ENCODE measurements at regions not wholly inside any gene's neighbourhood (a gene's known extent, or its start where the extent isn't known, plus 50 kb on each side); places are given as distances from the start of the nearest gene placed in this dataset.

GRCh38 chr15:38896647-38897046 lies 332.0 kb upstream of the RASGRP1 start:
- Mint-ChIP-seq H3K36me3 (ENCODE audit: low read depth) (no peaks in the 10 kb centered on the region), H3K27ac (no peak overlapping the region), H3K27me3 (ENCODE audit: low read depth) (peaks cover 6% of the 10 kb centered on the region), H3K4me3 (no peak overlapping the region), H3K4me1 (ENCODE audit: low read depth) (no peaks in the 10 kb centered on the region), H3K9me3 (ENCODE audit: insufficient read depth) (no peaks in the 10 kb centered on the region)
- POLR2A ChIA-PET = no interaction called here
- CTCF ChIA-PET = interaction anchor here (1.1 kb wide), 1 partner anchor 128 kb away, joined by 3 read pairs; no protein-coding TSS in a partner anchor
- DNase-seq = no peak
- no peak for ATAC-seq

- H3K27ac Mint-ChIP-seq = no peak overlapping the region
- peaks cover 2% of the 10 kb centered on the region for H3K27me3 Mint-ChIP-seq (ENCODE audit: low read depth)
- H3K36me3 Mint-ChIP-seq (ENCODE audit: low read depth) = no peaks in the 10 kb centered on the region
- H3K4me1 Mint-ChIP-seq (ENCODE audit: low read depth) = no peaks in the 10 kb centered on the region
- H3K9me3 Mint-ChIP-seq (ENCODE audit: insufficient read depth) = no peaks in the 10 kb centered on the region
- ChIA-PET CTCF (no interaction called here), POLR2A (no interaction called here)
- DNase-seq (no peak), ATAC-seq (no peak)
- no peak overlapping the region for H3K4me3 Mint-ChIP-seq
These were observed 332.9 kb upstream of the RASGRP1 start for GRCh38 chr15:38897551-38897950.

- POLR2A ChIA-PET = interaction anchor here (0.6 kb wide), 1 partner anchor 99 kb away, joined by 3 read pairs; no protein-coding TSS in a partner anchor
- CTCF ChIA-PET = no interaction called here
- Mint-ChIP-seq H3K9me3 (ENCODE audit: insufficient read depth) (no peaks in the 10 kb centered on the region), H3K27ac (no peak overlapping the region), H3K36me3 (ENCODE audit: low read depth) (no peaks in the 10 kb centered on the region), H3K27me3 (ENCODE audit: low read depth) (peaks cover 2% of the 10 kb centered on the region), H3K4me3 (no peak overlapping the region), H3K4me1 (ENCODE audit: low read depth) (no peaks in the 10 kb centered on the region)
- DNase-seq (no peak), ATAC-seq (no peak)
These were observed 333.6 kb upstream of the RASGRP1 start for GRCh38 chr15:38898236-38898635.

- no peak overlapping the region for H3K27ac Mint-ChIP-seq
- ATAC-seq (no peak), DNase-seq (no peak)
- H3K4me3 Mint-ChIP-seq = no peak overlapping the region
- H3K9me3 Mint-ChIP-seq (ENCODE audit: insufficient read depth) = no peaks in the 10 kb centered on the region
- H3K36me3 Mint-ChIP-seq (ENCODE audit: low read depth) = no peaks in the 10 kb centered on the region
- no peaks in the 10 kb centered on the region for H3K4me1 Mint-ChIP-seq (ENCODE audit: low read depth)
- CTCF ChIA-PET = no interaction called here
- POLR2A ChIA-PET = no interaction called here
- H3K27me3 Mint-ChIP-seq (ENCODE audit: low read depth) = peaks cover 2% of the 10 kb centered on the region
These were observed 334.7 kb upstream of the RASGRP1 start for GRCh38 chr15:38899300-38899699.

- no peaks in the 10 kb centered on the region for H3K9me3 Mint-ChIP-seq (ENCODE audit: insufficient read depth)
- no peaks in the 10 kb centered on the region for H3K4me1 Mint-ChIP-seq (ENCODE audit: low read depth)
- no peak for ATAC-seq
- H3K4me3 Mint-ChIP-seq = no peak overlapping the region
- no peak overlapping the region for H3K27ac Mint-ChIP-seq
- ChIA-PET CTCF (no interaction called here), POLR2A (no interaction called here)
- DNase-seq = no peak
- no peaks in the 10 kb centered on the region for H3K36me3 Mint-ChIP-seq (ENCODE audit: low read depth)
- peaks cover 11% of the 10 kb centered on the region for H3K27me3 Mint-ChIP-seq (ENCODE audit: low read depth)
These were observed 339.7 kb upstream of the RASGRP1 start for GRCh38 chr15:38904298-38904697.

GRCh38 chr15:38905632-38906031 lies 341.0 kb upstream of the RASGRP1 start:
- ChIA-PET POLR2A (no interaction called here), CTCF (no interaction called here)
- Mint-ChIP-seq H3K27ac (no peak overlapping the region), H3K27me3 (ENCODE audit: low read depth) (peaks cover 10% of the 10 kb centered on the region), H3K36me3 (ENCODE audit: low read depth) (no peaks in the 10 kb centered on the region), H3K9me3 (ENCODE audit: insufficient read depth) (no peaks in the 10 kb centered on the region), H3K4me3 (no peak overlapping the region), H3K4me1 (ENCODE audit: low read depth) (no peaks in the 10 kb centered on the region)
- ATAC-seq (no peak), DNase-seq (no peak)

- Mint-ChIP-seq H3K27me3 (ENCODE audit: low read depth) (no peaks in the 10 kb centered on the region), H3K4me1 (ENCODE audit: low read depth) (no peaks in the 10 kb centered on the region), H3K4me3 (no peak overlapping the region), H3K36me3 (ENCODE audit: low read depth) (no peaks in the 10 kb centered on the region), H3K27ac (no peak overlapping the region), H3K9me3 (ENCODE audit: insufficient read depth) (no peaks in the 10 kb centered on the region)
- DNase-seq = no peak
- POLR2A ChIA-PET = no interaction called here
- ATAC-seq = no peak
- CTCF ChIA-PET = no interaction called here
These were observed 356.4 kb upstream of the RASGRP1 start for GRCh38 chr15:38920966-38921365.

- CTCF ChIA-PET = interaction anchor here (1.0 kb wide), 1 partner anchor 481 kb away, joined by 4 read pairs; no protein-coding TSS in a partner anchor
- H3K9me3 Mint-ChIP-seq (ENCODE audit: insufficient read depth) = no peaks in the 10 kb centered on the region
- no peaks in the 10 kb centered on the region for H3K27me3 Mint-ChIP-seq (ENCODE audit: low read depth)
- no peak for ATAC-seq
- H3K4me1 Mint-ChIP-seq (ENCODE audit: low read depth) = no peaks in the 10 kb centered on the region
- no peaks in the 10 kb centered on the region for H3K36me3 Mint-ChIP-seq (ENCODE audit: low read depth)
- no peak for DNase-seq
- H3K4me3 Mint-ChIP-seq = no peak overlapping the region
- POLR2A ChIA-PET = no interaction called here
- H3K27ac Mint-ChIP-seq = no peak overlapping the region
These were observed 356.9 kb upstream of the RASGRP1 start for GRCh38 chr15:38921471-38921870.

GRCh38 chr15:38928431-38928830 lies 363.8 kb upstream of the RASGRP1 start:
- CTCF ChIA-PET = no interaction called here
- ATAC-seq (no peak), DNase-seq (no peak)
- no peaks in the 10 kb centered on the region for H3K9me3 Mint-ChIP-seq (ENCODE audit: insufficient read depth)
- H3K27me3 Mint-ChIP-seq (ENCODE audit: low read depth) = peaks cover 3% of the 10 kb centered on the region
- H3K36me3 Mint-ChIP-seq (ENCODE audit: low read depth) = no peaks in the 10 kb centered on the region
- no peaks in the 10 kb centered on the region for H3K4me1 Mint-ChIP-seq (ENCODE audit: low read depth)
- no peak overlapping the region for H3K27ac Mint-ChIP-seq
- no peak overlapping the region for H3K4me3 Mint-ChIP-seq
- POLR2A ChIA-PET = no interaction called here

- ChIA-PET CTCF (no interaction called here), POLR2A (no interaction called here)
- DNase-seq (no peak), ATAC-seq (no peak)
- H3K27ac Mint-ChIP-seq = no peak overlapping the region
- no peaks in the 10 kb centered on the region for H3K9me3 Mint-ChIP-seq (ENCODE audit: insufficient read depth)
- no peaks in the 10 kb centered on the region for H3K36me3 Mint-ChIP-seq (ENCODE audit: low read depth)
- H3K27me3 Mint-ChIP-seq (ENCODE audit: low read depth) = peaks cover 5% of the 10 kb centered on the region
- H3K4me3 Mint-ChIP-seq = no peak overlapping the region
- H3K4me1 Mint-ChIP-seq (ENCODE audit: low read depth) = no peaks in the 10 kb centered on the region
These were observed 366.4 kb upstream of the RASGRP1 start for GRCh38 chr15:38930851-38931572.

GRCh38 chr15:38941399-38941953 lies 376.9 kb upstream of the RASGRP1 start:
- ATAC-seq (no peak), DNase-seq (no peak)
- CTCF ChIA-PET = no interaction called here
- H3K9me3 Mint-ChIP-seq (ENCODE audit: insufficient read depth) = no peaks in the 10 kb centered on the region
- POLR2A ChIA-PET = no interaction called here
- no peak overlapping the region for H3K4me3 Mint-ChIP-seq
- no peaks in the 10 kb centered on the region for H3K4me1 Mint-ChIP-seq (ENCODE audit: low read depth)
- H3K27me3 Mint-ChIP-seq (ENCODE audit: low read depth) = peaks cover 12% of the 10 kb centered on the region
- no peak overlapping the region for H3K27ac Mint-ChIP-seq
- no peaks in the 10 kb centered on the region for H3K36me3 Mint-ChIP-seq (ENCODE audit: low read depth)

- H3K4me3 Mint-ChIP-seq = no peak overlapping the region
- no peaks in the 10 kb centered on the region for H3K36me3 Mint-ChIP-seq (ENCODE audit: low read depth)
- ATAC-seq = no peak
- CTCF ChIA-PET = no interaction called here
- POLR2A ChIA-PET = no interaction called here
- no peaks in the 10 kb centered on the region for H3K9me3 Mint-ChIP-seq (ENCODE audit: insufficient read depth)
- no peaks in the 10 kb centered on the region for H3K4me1 Mint-ChIP-seq (ENCODE audit: low read depth)
- H3K27me3 Mint-ChIP-seq (ENCODE audit: low read depth) = peaks cover 11% of the 10 kb centered on the region
- no peak for DNase-seq
- H3K27ac Mint-ChIP-seq = no peak overlapping the region
These were observed 379.9 kb upstream of the RASGRP1 start for GRCh38 chr15:38944536-38944935.
